ENCODE measurements at regions not wholly inside any gene's neighbourhood (a gene's known extent, or its start where the extent isn't known, plus 50 kb on each side); places are given as distances from the start of the nearest gene placed in this dataset.

DNA sequence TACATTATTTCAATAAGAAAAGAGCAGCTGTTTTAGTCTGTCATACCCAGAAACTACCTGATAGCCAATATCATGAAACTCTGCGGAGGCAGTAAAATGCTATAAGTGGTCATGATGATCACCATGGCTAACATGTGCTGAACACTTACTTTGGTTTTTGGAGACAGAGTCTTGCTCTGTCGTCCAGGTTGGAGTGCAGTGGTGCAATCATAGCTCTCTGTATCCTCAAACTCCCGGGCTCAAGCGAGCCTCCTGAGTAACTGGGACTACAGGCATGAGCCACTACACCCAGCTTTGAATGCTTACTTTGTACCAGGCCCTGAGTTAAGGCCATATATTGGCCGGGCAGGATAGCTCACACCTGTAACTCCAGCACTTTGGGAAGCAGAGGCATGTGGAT lies 101.2 kb upstream of the DHX40 start:
- Histone ChIP-seq H3K27ac (no peak overlapping the region), H3K9me3 (no peaks in the 10 kb centered on the region), H3K4me1 (no peaks in the 10 kb centered on the region), H3K4me3 (replicated peaks in 1 of 3) (no peak overlapping the region), H3K36me3 (no peaks in the 10 kb centered on the region), H3K27me3 (no peaks in the 10 kb centered on the region)
- no peak for DNase-seq
- intact Hi-C loops (cut with DNase I) = no loop called here
- 85 to 92% methylated on average over 5 of the region's 5 CpGs for WGBS, 2 donors
- TF ChIP-seq, protein P1, sequence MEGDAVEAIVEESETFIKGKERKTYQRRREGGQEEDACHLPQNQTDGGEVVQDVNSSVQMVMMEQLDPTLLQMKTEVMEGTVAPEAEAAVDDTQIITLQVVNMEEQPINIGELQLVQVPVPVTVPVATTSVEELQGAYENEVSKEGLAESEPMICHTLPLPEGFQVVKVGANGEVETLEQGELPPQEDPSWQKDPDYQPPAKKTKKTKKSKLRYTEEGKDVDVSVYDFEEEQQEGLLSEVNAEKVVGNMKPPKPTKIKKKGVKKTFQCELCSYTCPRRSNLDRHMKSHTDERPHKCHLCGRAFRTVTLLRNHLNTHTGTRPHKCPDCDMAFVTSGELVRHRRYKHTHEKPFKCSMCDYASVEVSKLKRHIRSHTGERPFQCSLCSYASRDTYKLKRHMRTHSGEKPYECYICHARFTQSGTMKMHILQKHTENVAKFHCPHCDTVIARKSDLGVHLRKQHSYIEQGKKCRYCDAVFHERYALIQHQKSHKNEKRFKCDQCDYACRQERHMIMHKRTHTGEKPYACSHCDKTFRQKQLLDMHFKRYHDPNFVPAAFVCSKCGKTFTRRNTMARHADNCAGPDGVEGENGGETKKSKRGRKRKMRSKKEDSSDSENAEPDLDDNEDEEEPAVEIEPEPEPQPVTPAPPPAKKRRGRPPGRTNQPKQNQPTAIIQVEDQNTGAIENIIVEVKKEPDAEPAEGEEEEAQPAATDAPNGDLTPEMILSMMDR (IDR thresholded peaks at IDR 0.05) = no peak
- no peak for TF ChIP-seq POLR2A (IDR thresholded peaks at IDR 0.05)

DNA sequence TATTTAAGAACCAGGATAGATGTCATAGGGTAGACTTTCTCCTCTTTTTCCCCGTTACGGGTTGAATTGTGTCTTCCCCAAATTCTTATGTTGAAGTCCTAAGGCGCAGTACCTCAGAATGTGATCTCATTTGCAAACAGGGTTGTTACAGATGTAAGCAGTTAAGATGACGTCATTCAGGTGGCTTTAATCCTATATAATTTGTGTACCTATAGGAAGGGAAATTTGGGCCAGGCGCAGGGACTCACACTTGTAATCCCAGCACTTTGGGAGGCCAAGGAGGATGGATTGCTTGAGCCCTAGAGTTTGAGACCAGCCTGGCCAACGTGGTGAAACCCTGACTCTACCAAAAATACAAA lies 99.5 kb upstream of the DHX40 start:
- Histone ChIP-seq H3K36me3 (no peaks in the 10 kb centered on the region), H3K27ac (no peak overlapping the region), H3K4me1 (no peaks in the 10 kb centered on the region), H3K9me3 (no peaks in the 10 kb centered on the region), H3K4me3 (replicated peaks in 1 of 3) (no peak overlapping the region), H3K27me3 (no peaks in the 10 kb centered on the region)
- TF ChIP-seq POLR2A (IDR thresholded peaks at IDR 0.05) = no peak
- WGBS, 2 donors = 87 to 90% methylated on average over 6 of the region's 6 CpGs
- intact Hi-C loops (cut with DNase I) = no loop called here
- DNase-seq = no peak

DNA sequence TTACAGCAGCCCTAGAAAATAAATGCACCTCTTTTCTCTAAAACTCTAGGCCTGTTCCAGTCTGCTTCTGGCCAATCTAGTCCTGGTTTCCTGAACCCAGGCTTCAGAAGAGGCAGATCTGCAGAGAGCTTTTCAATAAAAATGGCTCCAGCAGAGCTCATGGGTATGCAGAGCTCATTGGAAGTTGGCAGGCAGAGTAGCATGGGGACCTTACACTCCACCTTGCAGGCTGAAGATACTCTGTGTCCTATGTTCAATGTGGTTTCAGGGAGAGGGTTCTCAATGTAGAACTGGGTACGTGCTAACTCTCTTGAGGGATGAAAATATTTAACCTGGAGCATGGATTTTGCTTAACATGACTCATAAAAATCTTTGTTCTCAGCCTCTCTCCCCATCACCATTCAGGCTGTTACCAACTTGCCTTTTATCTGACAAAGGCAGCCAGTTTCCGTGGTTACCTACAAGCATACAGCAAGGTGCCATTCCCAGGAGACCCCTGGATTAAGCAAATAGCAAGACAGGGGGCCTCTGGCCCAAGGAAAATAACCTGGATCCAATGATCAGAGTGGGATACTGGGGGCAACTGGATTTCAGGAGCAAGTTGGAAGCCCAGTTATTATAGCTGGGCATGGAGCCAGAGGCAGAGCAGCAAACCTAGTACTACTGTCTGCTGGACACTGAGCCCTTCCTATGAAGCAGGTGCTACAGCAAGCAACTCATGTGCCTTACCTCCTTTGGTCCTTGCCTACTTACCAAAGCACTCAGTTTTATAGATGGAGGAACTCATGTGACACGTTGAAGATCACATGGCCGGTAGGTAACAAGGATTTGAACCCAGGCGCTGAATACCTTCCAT lies 98.2 kb upstream of the DHX40 start:
- intact Hi-C loops (cut with DNase I) = no loop called here
- 92 to 97% methylated on average over 5 of the region's 5 CpGs for WGBS, 2 donors
- DNase-seq = no peak

DNA sequence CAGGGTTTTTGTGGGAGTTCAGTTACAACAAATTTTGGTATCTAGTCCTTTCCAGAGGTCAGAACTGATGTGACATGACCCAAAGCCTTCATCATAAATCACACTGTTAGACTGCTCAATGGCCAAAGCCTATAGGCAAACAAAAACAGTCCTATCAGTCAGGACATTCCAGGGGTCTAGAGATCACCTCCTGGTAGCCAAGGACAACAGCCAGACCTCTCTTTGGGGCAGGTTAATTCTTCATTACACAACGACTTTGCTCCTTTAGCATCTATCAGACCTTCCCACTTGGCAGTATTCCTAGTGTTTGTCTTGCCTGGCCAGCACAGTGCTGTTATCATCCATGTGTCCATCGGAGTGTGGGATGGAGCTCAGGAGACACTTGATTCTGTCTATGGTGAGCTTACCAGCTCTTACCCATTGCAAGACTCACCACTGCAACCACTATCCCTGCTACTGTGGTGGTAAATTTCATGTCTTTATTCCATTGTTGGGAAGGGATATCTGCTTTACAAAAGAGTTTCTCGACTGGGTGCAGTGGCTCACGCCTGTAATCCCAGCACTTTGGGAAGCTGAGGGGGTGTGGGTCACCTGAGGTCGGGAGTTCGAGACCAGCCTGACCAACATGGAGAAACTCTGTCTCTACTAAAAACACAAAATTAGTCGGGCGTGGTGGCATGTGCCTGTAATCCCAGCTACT lies 95.5 kb upstream of the DHX40 start:
- H3K27ac ChIP-seq = no peak overlapping the region
- no peaks in the 10 kb centered on the region for H3K9me3 ChIP-seq
- H3K36me3 ChIP-seq = no peaks in the 10 kb centered on the region
- intact Hi-C loops (cut with DNase I) = no loop called here
- TF ChIP-seq, protein P1 (IDR thresholded peaks at IDR 0.05) = no peak
- no peak for TF ChIP-seq POLR2A (IDR thresholded peaks at IDR 0.05)
- no peaks in the 10 kb centered on the region for H3K4me1 ChIP-seq
- no peak for DNase-seq
- H3K27me3 ChIP-seq = no peaks in the 10 kb centered on the region
- H3K4me3 ChIP-seq (replicated peaks in 1 of 3) = no peak overlapping the region
- 75 to 76% methylated on average over 8 of the region's 8 CpGs for WGBS, 2 donors

More for the DNA sequence above, 98.2 kb upstream of the DHX40 start:
- Histone ChIP-seq H3K27me3 (no peaks in the 10 kb centered on the region), H3K4me1 (no peaks in the 10 kb centered on the region), H3K36me3 (no peaks in the 10 kb centered on the region), H3K4me3 (replicated peaks in 1 of 3) (no peak overlapping the region), H3K27ac (no peak overlapping the region), H3K9me3 (no peaks in the 10 kb centered on the region)
- TF ChIP-seq, protein P1 (IDR thresholded peaks at IDR 0.05) = no peak
- TF ChIP-seq POLR2A (IDR thresholded peaks at IDR 0.05) = no peak

DNA sequence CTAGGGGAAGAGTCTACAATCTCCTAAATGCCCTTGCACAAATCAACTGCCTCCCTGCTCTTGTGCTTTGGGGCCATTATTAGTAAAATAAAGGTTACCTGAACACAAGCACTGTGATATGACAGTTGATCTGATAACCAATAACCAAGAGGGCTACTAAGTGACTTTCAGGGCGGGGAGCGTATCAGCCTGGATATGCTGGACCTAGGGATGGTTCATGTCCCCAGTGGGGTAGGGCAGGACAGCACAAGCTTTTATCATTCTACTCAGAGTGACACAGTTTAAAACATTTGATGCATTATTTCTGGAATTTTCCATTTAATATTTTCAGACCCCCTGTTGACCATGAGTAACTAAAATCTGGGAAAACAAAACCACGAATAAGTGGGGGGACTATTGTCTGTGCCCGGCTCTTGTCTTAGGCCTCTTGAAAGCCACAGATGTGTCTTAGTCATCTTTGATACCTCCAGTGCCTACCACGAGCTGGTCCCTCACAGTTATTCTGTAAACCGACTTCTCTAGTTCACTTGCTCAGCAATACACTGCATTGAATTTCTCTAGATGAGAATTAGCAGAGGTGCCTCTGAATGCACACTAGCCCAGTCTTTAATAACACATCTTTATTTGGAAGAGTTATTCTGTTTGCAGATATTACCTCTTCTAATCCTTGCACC lies 94.6 kb upstream of the DHX40 start:
- Histone ChIP-seq H3K9me3 (no peaks in the 10 kb centered on the region), H3K36me3 (no peaks in the 10 kb centered on the region), H3K4me3 (replicated peaks in 1 of 3) (no peak overlapping the region), H3K4me1 (no peaks in the 10 kb centered on the region), H3K27me3 (no peaks in the 10 kb centered on the region), H3K27ac (no peak overlapping the region)
- no peak for TF ChIP-seq POLR2A (IDR thresholded peaks at IDR 0.05)
- TF ChIP-seq, protein P1 (IDR thresholded peaks at IDR 0.05) = no peak
- no peak for DNase-seq
- intact Hi-C loops (cut with DNase I) = no loop called here
- 89 to 91% methylated on average over 6 of the region's 6 CpGs for WGBS, 2 donors

Data from thyroid gland (tissue), 4 donors.